Activated CD4-positive, alpha-beta T cell treated with anti-CD3 and anti-CD28 coated beads, Interleukin-2, amount 50 U/mL, for 4 hours (primary cell): ENCODE measurements at regions not wholly inside any gene's neighbourhood (a gene's known extent, or its start where the extent isn't known, plus 50 kb on each side); places are given as distances from the start of the nearest gene placed in this dataset.

Experiments
- DNase-seq, 2 experiments: peaks; one replicate each; pipeline ENCODE4 v3.0.0-alpha.2; 2020

DNA sequence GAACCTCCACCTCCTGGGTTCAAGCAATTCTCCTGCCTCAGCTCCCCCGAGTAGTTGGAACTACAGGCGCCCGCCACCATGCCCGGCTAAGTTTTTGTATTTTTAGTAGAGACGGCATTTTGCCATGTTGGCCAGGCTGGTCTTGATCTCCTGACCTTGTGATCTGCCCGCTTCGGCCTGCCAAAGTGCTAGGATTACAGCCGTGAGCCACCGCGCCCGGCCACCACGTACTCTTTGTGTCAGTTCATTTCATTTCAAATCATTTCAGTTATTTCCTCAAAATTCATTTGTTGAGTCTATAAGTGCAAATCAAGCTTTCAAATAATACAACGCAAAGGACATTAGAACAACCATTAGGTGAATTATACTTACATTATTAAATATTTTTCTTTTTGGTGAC lies 943.8 kb downstream of the TYW1 start:
- DNase-seq, result no peak

DNA sequence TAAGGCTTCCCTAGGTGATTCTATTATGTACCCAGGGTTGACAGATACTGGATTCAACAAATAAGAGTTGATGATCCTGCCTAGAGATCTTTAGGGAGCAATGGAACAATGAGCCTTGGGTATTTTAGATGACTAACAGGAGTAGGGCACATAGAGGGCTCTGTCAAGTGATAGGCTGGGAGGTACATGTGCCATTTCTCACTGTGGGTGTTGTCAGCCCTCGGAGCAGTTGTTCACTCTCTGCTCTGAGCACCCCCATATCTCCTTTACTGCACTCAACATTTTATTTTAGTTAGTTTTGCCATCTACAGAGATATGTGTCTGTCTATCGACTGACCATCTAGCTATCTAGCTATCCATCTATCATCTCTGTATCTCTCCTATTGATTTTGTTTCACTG lies 950.6 kb downstream of the TYW1 start:
- DNase-seq, result no peak

DNA sequence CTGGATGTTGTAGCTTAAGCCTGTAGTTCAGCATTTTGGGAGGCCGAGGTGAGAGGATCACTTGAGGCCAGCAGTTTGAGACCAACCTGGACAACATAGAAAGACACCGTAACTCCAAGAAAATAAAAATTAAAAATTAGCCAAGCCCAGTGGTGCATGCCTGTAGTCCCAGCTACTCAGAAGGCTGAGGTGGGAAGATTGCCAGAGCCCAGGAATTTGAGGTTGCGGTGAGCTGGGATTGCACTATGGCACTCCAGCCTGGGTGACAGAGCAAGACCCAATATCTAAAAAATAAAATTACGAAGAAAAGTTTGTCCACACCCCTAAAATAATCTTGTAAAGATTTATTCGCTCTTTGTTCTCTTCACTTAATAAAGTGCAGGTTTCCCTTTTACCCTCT lies 951.0 kb downstream of the TYW1 start:
- DNase-seq, result no peak

DNA sequence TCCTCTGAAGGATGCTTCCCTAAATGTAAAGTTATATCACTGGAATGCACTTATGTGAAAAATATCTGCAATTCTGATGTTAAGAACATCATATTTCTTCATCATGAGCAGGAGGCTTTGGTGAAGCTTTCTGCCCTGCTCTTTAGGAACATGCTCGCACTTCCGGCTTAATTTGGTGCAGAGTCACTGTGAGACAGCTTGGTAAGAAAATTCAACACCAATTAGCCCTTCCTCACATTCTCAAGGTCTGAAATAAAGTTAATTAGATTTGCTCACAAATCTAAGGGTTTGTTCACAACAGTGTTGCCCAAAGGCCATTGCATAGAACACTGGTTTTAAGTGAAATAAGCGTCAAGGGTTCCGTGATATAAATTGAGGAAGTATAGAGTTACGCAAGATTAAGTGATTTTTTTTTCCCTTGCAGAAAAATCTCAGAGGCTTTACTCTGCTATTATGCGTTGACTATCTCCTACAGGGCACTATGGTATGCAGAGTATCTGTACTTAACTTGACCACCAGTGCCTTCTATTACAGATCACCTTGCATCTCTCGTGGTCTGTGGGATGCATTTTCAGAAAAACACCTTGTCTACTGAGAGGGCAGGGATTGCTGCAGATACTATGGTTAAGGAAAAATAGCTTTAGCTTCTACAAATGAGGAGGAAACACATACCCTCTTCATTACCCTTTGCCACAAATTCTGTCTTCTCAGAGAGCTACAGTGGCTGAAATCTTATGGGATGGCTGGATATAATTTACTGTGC lies 953.9 kb downstream of the TYW1 start:
- DNase-seq, result no peak

DNA sequence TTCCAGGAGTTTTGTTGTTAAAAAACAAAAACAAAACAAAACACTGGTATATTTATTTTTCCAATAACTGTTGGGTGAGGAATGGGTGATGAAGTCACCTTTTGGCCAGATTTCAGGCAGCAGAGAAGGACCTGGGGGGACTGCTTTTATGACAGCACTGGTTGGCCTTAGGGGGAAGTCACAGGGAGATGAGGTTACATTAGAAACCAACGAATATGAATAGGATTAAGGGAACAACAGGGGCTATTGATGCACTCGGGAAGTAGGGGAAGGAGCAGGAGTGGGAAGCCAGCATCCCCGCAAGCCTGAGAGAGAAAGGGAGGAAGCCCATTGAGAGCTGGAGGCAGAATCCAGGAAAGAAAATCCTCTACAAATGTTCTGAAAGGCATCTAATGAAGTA lies 958.4 kb downstream of the TYW1 start:
- no peak for DNase-seq

DNA sequence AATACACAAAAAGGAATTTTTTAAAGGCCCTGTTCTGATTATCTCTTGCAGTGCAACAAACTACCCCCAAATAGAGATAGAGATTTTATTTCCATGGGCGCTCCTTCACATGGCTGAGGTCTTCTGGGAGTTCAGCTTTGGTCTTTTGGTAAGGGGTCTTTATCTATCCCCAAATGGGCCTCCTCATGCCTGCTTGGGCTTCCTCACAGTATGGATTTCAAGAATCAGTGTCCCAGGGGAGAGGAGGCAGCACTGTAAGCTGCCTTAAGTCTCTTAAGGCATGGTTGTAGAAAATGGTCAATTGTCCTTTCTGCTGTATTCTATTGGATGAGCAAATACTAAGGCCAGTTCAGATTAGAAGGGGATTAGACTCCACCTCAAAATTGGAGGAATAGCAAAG lies 966.2 kb downstream of the TYW1 start:
- no peak for DNase-seq

DNA sequence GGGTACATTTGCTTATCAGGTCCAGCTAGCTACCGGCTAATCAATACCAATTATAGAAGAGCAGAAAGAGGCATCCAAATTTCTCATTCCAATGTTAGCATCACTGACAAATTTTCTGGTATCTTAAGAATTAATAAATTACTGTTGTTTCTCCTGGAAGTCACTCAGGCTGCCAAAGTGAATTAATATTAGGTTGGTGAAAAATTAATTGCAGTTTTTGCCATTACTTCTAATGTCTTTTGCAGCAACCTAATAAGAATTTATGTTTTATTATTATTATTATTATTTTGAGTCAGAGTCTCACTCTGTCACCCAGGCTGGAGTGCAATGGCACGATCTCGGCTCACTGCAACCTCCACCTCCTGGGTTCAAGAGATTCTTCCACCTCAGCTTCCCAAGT lies 979.9 kb downstream of the TYW1 start:
- DNase-seq, result no peak

DNA sequence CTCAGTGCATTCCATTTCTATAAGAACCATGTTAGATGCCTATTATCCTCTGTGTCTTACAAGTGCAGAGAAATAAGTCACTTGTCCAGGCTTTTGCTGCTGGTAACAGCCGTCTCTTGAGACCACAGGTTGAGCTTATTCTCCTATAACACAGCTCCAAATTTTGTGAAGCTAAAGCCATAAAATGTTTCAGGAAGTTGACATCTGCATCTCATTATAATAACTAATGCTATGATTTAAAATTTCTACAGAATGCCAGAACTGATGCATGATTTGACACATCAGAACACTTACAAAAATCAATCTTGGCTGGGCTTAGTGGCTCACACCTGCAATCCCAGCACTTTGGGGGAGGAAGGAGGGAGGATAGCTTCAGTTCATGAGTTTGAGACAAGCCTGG lies 986.9 kb downstream of the TYW1 start:
- no peak for DNase-seq

DNA sequence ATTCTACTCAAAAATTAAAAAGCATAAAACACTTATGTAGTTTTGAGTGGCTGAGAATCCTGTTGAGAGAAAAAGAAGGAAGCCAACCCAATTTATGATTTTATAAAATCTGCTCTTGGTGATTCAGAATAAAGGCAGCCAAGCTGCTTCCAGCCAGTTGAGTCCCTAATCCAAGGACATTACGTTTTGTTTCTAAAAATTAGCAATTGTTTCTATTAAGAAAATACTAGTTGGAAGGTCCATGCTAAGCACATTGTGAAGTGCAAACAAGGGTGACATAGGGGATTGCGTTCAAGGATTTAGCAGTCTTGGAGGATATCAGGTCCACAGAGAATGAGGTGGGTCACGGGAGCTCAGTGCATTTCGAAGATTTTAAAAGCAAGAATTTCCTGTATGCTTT lies 987.7 kb downstream of the TYW1 start:
- DNase-seq, result no peak

DNA sequence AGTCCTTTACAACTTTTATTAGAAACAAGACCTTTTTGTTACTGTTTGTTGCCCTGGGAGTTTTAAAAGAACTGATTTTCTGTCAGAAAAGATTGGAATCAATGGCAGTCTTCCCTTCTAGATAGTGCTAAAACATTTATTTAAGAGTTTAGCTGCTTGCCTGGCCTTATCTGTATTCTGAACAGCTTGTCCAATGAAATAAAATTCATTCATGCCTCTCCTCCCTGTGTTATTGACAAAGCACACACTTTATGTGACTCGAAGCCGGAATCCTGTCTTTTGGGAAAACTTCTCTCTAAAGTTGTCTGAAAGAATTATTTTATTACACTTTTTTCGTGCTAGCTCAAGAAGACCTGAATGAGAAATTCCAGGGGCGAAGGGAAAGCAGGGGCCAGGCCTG lies 992.5 kb downstream of the TYW1 start:
- no peak for DNase-seq

DNA sequence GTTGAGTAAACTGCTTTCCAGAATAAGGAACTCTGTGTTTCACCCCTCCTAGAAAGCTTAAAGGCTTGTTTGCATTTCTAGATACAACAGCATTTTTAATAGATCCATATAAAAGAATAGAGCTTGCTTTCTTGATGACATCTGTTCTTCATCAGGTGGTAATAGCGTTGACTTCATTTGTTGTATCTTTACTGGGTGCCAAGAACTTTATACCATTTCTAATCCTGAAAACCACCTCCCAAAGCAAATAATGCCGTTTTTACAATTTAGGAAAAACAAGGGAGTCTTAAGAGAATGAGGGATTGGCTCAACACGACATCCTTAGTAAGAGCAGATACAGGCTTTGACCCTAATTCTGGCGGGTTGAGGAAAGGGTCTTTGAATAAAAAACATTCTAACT lies 993.4 kb downstream of the TYW1 start:
- DNase-seq, result no peak

DNA sequence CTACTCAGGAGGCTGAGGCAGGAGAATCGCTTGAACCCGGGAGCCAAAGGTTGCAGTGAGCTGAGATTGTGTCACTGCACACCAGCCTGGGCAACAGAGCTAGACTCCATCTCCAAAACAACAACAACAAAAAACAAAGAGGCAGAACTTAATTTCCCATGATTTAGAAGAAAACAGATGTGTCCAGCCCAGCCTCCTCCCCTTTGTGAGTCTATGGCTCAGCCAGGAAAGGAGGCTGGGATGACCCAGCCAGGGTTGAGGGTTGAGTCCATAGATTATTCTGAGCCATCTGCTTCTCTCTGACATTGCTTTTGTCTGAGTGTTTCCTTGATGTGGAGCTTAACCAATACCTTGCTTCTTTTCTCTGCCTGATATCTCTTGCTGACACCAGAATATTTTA lies 994.1 kb downstream of the TYW1 start:
- DNase-seq, result no peak

DNA sequence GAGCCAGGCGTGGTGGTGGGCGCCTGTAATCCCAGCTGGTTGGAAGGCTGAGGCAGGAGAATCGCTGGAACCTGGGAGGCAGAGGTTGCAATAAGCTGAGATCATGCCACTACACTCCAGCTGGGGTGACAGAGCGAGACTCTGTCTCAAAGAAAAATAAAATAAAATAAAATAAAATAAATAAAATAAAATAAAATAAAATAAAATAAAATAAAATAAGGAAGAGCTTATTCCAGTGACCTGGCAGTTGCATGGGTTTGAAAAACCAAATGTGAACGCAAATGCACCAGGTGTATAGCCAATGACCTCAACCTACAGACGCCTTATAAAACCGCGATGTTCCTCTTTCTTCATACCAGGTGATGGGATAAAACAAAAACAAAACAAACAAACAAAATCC lies 995.7 kb downstream of the TYW1 start:
- DNase-seq, result no peak

DNA sequence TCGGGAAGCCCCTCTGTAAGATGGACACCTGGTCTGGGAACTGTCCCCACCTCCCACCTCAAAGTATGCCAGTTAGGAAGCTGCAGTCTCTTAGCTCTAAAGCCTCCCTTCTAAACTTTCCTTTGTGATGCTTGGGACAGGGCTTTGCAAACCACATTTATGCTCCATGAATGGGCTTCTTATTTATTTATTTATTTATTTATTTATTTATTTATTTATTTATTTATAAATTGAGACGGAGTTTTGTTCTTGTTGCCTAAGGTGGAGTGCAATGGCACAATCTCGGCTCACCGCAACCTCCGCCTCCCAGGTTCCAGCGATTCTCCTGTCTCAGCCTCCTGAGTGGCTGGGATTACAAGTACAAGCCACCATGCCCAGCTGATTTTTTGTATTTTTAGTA lies 1009.4 kb downstream of the TYW1 start:
- DNase-seq, result no peak

DNA sequence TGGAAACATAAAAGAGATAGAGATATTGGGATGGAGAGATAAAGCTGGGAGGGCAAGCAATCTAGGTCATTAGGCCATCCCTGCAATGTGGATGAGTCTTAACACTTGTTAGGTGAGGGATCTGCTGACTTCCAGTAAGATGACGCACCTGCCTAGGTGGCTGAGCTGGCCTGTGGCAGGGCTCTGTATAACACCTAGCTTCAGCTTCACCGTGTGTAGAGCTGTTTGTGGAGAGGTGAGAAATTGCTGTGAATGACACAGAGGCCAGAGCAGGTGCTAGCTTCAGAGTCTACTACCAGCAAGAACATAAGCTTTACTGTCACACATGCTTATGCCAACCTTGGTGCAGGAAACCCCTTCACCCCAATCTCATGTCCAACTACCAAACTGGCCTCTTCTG lies 1010.0 kb downstream of the TYW1 start:
- no peak for DNase-seq

DNA sequence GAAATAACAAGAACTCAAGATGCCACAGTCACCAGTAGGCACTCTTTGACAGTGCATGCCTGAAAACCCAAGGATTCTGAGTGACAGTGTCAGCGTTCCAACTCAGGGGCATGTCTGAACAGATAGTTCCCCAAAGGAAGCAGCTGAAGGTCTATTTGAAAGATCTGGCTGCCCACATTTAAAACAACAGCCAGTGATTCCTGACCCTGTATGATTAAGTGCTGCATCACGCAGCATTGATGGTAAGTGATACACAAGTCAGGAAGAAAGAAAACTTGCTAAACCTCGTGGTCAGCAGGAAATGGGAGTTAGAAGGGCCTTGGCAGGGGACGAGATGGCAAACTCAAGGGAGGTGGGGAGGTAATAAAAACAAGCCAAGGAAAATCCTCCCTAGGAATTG lies 1013.1 kb downstream of the TYW1 start:
- no peak for DNase-seq

DNA sequence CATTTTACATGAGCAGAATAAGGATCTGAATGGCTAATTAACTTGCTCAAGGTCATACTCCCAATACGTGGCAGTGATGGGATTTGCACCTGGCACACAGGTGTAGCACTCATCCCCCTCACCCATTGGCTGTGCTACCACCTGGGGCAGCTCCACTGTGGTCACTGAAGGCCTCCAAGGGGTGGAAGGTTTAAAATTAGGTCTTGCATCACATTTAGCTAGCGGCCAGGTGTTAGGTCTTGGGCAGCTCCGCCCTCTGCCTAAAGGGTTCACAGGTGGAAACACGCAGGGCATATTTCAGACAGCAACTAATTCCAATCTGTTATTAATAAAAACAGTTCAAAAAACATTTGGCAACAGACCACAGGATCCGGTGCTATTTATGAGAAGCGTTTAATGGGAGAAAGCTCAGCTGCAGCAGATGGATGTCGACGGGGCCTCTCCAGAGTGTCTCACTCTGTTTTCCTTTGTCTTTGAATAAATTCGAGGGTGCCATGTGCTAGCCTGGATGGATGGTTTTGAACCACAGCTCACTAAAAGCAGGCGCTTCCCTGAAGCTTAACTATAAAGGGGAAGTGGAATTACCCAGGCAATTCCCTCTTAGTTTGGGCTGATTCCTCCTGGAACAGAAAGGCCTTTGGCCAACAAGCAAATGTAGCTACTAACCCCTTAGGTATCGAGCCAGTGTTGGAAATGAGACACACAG lies 1017.6 kb downstream of the TYW1 start:
- no peak for DNase-seq

DNA sequence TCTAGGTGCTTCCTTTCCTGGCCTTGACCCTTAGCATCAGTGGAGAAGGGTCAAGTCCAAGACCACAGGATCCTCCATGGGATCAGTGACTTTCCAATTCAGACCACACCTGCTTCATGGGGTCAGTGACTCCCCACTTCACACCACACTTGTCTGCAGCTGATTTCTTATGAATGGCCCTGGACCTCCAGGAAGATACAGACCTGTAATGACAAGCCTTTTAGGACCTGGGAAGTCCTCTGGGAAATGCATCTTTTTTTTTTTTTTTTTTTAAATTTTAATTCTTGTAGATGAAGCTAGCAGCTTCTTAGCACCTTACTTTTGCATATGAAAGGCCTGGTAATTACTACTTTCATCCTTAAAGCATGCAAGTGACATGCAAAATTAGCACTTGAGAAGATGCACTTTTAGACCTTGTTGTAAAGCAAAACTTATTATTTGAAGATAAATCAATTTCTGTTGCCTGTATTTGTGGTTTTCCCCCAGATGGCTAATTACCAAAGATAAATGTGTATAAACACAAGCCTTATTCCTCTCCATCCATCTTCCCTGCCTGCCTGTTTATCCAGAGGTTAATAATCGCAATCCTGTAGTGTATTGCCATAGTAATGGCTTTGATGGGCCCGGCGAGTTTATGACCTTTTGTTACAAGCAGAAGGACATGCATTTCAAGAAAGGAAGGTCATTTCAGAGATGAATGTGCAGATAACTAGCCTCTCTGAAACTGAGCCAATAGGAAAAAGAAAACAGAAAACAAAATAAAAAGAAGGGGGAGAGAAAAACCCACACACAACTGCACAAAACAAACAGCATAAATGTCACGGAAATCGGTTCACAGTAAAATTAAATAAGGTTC lies 1018.7 kb downstream of the TYW1 start:
- no peak for DNase-seq

DNA sequence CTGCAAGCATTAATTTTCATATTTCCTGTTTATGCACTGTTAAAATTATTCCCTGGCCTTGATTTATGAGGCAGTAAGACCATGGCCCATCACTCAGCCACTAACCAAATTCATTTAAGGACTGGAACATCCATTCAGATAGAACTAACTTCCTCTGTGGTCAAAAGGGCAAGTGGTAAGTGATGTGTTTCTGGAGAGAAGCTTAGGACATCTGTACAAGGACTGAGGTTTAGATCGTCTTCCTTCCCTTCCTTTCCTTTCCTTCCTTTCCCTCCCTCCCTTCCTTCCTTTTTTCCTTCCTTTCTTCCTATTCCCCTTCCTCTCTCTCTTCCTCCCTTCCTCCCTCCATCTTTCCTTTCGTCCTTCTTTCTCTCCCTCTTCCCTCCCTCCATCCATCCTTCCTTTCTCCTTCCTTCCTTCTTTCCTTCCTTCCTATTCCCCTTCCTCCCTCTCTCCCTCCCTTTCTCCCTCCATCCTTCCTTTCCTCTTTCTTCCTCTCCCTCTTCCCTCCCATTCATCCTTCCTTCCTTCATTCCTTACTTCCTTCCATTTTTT lies 1019.4 kb downstream of the TYW1 start:
- no peak for DNase-seq

DNA sequence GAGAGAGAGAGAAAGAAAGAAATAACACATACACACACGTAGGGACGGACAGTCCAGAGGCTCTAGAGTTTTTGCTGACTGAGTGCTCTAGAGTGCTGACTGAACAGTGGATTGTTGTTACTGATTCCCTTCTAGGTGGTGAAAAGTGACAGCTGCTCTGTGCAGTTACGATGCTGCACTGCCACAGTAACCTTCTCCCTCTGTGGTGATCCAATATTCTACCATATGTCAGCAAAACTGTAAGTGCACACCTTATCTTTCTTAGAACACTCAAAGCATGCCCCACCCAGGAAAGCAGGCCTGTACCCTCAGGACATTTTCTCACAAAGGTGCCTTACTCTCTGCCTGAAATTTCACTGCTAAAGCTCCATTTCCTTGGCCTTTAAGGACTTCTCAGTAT lies 1023.5 kb downstream of the TYW1 start:
- no peak for DNase-seq

DNA sequence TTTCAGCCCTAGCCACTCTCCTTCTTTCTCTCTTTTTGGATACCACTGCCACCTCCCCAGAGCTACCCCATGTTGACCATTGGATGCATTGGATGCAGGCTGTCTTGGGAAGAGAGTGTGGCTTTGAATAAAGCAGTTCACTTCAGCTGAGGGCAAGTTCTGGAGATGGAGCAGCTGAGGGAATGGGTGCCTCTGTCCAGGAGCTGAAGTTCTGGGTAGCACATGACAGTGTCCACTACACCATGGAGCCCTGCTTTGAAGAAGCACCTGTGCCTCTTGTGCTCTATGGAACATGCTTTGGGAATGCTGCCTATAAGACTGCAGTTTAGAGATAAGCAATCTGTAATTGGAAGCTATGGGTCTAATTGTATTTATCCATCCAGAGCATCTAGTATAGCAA lies 1028.7 kb downstream of the TYW1 start:
- DNase-seq, result no peak

DNA sequence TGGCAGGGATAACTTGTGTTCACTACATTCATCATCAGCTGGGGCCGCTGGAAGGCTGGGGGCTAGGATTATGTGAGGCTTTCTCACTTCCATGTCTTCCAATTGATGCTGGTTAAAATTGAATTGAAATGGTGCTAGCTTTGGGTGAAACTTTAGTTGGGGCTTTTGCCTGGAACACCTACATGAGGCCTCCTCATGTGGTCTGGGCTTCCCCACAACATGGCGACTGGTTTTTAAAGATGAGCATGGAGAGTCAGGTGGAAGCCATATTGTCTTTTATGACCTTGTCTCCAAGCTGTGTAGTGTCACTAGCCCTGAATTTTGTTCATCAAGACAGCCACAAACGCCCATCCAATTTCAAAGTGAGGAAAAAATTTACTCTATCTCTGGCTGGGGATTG lies 1033.9 kb downstream of the TYW1 start:
- DNase-seq, result no peak

DNA sequence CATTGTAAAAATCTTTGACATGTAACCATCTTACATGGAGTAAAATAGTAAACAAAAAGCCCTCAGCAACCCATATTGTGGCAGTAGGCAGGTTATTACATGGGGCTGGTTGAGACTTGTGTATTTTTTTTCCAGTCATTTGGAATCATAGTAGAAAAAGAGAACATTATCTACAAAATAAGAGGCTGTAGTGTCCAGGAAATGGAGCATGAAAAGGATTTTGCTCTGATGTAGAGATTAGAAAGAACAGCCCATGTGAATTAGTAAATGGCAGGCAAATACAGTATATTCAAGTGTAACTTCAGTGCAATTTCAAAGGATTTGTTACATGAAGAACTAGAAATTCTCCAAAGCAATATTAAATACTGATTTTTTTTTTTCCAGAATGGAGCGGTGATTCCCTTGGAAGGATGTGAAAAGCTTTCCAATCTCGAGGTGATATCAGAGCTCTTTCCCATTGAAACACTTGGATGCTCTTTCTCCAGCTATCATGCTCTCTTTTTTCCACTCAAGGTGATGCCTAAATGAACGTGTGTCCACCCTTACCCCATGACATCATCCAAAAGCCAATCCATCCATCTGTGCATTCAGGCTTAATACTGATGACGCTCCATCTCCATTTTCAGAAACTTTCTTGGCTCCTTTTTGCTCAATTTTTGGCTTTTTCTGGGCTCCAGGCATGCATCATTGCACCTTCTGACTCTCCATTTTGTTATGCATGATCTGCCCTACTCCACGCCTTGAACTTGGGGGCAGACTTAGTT lies 1034.7 kb downstream of the TYW1 start:
- no peak for DNase-seq
